H9 (cell line): ENCODE measurements at regions not wholly inside any gene's neighbourhood (a gene's known extent, or its start where the extent isn't known, plus 50 kb on each side); places are given as distances from the start of the nearest gene placed in this dataset.

ENCODE experiments used
- DNase-seq: peaks from one replicate; pipeline ENCODE4 v3.0.0-alpha.2; 2017
- H2AFZ ChIP-seq: one replicate; pipeline ENCODE4 v1.6.1; 2013; ENCODE audit warnings: mild to moderate bottlenecking, low read length, control low read depth, moderate library complexity
- H2AK5ac ChIP-seq: 2 replicates; pipeline ENCODE4 v1.6.1; 2013; ENCODE audit warnings: low read length, control low read depth, mixed read lengths; ENCODE audit not compliant: insufficient read length
- H2BK120ac ChIP-seq: one replicate; pipeline ENCODE4 v1.6.1; 2013; ENCODE audit warnings: low read depth, mild to moderate bottlenecking, low read length, control low read depth, inconsistent platforms; ENCODE audit not compliant: poor library complexity, severe bottlenecking
- H2BK12ac ChIP-seq: 2 replicates; pipeline ENCODE4 v1.6.1; 2013; ENCODE audit warnings: low read length, control low read depth, mixed read lengths, low read depth; ENCODE audit not compliant: insufficient read length
- H2BK15ac ChIP-seq: 2 replicates; pipeline ENCODE4 v1.6.1; 2013; ENCODE audit warnings: low read depth, low read length, control low read depth
- H2BK20ac ChIP-seq: one replicate; pipeline ENCODE4 v1.6.1; 2013; ENCODE audit warnings: low read depth, mild to moderate bottlenecking, low read length, control low read depth, inconsistent platforms; ENCODE audit not compliant: poor library complexity, severe bottlenecking
- H2BK5ac ChIP-seq: 2 replicates; pipeline ENCODE4 v1.6.1; 2013; ENCODE audit warnings: low read length, control low read depth, mixed read lengths; ENCODE audit not compliant: insufficient read length
- H3K14ac ChIP-seq: 2 replicates; pipeline ENCODE4 v1.6.1; 2013; ENCODE audit warnings: low read length, control low read depth; ENCODE audit not compliant: insufficient read depth
- H3K18ac ChIP-seq: 2 replicates; pipeline ENCODE4 v1.6.1; 2013; ENCODE audit warnings: low read depth, mild to moderate bottlenecking, mixed read lengths, low read length, control low read depth; ENCODE audit not compliant: insufficient read length
- H3K23ac ChIP-seq: 2 replicates; pipeline ENCODE4 v1.6.1; 2013; ENCODE audit warnings: low read length, control low read depth, mixed read lengths, low read depth; ENCODE audit not compliant: insufficient read length
- H3K23me2 ChIP-seq: 2 replicates; pipeline ENCODE4 v1.6.1; 2013; ENCODE audit warnings: low read depth, mild to moderate bottlenecking, mixed read lengths, low read length, control low read depth; ENCODE audit not compliant: insufficient read length, poor library complexity, severe bottlenecking
- H3K27ac ChIP-seq: 2 replicates; pipeline ENCODE4 v1.5.1; 2013; ENCODE audit warnings: low read length, control low read depth, mixed read lengths, low read depth; ENCODE audit not compliant: insufficient read length
- H3K27me3 ChIP-seq: 2 replicates; pipeline ENCODE4 v1.6.1; 2013; ENCODE audit warnings: low read length, control low read depth, inconsistent platforms; ENCODE audit not compliant: insufficient read depth
- H3K4ac ChIP-seq: 2 replicates; pipeline ENCODE4 v1.6.1; 2013; ENCODE audit warnings: low read depth, mild to moderate bottlenecking, control low read depth, inconsistent platforms, low read length, moderate library complexity
- H3K4me1 ChIP-seq: 2 replicates; pipeline ENCODE4 v1.6.1; 2013; ENCODE audit warnings: low read length, control low read depth, inconsistent platforms; ENCODE audit not compliant: insufficient read depth
- H3K4me2 ChIP-seq: 2 replicates; pipeline ENCODE4 v1.6.1; 2013; ENCODE audit warnings: low read length, control low read depth, mixed read lengths; ENCODE audit not compliant: insufficient read length, insufficient read depth
- H3K56ac ChIP-seq: 2 replicates; pipeline ENCODE4 v1.6.1; 2013; ENCODE audit warnings: low read depth, mild to moderate bottlenecking, mixed read lengths, low read length, control low read depth; ENCODE audit not compliant: insufficient read length
- H3K79me1 ChIP-seq: 2 replicates; pipeline ENCODE4 v1.6.1; 2013; ENCODE audit warnings: low read depth, mild to moderate bottlenecking, moderate library complexity, low read length, control low read depth, inconsistent platforms; ENCODE audit not compliant: insufficient read depth, poor library complexity, severe bottlenecking
- H3K79me2 ChIP-seq: 2 replicates; pipeline ENCODE4 v1.6.1; 2013; ENCODE audit warnings: low read length, control low read depth, inconsistent platforms; ENCODE audit not compliant: insufficient read depth
- H3K9ac ChIP-seq: 2 replicates; pipeline ENCODE4 v1.6.1; 2013; ENCODE audit warnings: low read length, control low read depth, mixed read lengths; ENCODE audit not compliant: insufficient read length; ENCODE audit errors: extremely low read depth
- H3K9me3 ChIP-seq: one replicate; pipeline ENCODE4 v1.6.1; 2013; ENCODE audit warnings: low read depth, low read length, inconsistent platforms; ENCODE audit not compliant: control insufficient read depth
- H3T11ph ChIP-seq: one replicate; pipeline ENCODE4 v1.6.1; 2013; ENCODE audit warnings: mild to moderate bottlenecking, low read length, control low read depth, inconsistent platforms
- H4K20me1 ChIP-seq: one replicate; pipeline ENCODE4 v1.6.1; 2013; ENCODE audit not compliant: control insufficient read depth, insufficient read length, insufficient read depth
- H4K5ac ChIP-seq: 2 replicates; pipeline ENCODE4 v1.6.1; 2013; ENCODE audit warnings: low read depth, mild to moderate bottlenecking, mixed read lengths, low read length, control low read depth; ENCODE audit not compliant: insufficient read length
- H4K8ac ChIP-seq: replicated peaks from 2 replicates; pipeline ENCODE4 v1.6.1; 2013; ENCODE audit warnings: low read length, control low read depth, mixed read lengths, low read depth; ENCODE audit not compliant: insufficient read length
- H4K91ac ChIP-seq: 2 replicates; pipeline ENCODE4 v1.6.1; 2013; ENCODE audit warnings: low read depth, mild to moderate bottlenecking, moderate library complexity, mixed read lengths, low read length, control low read depth; ENCODE audit not compliant: insufficient read length
- H3K27ac Mint-ChIP-seq, 3 experiments: 2 replicates in 2 of 3; 3 replicates in 1 of 3; pipeline ENCODE4 v1.8.0; 2020 to 2021; ENCODE audit warnings: mixed read lengths in 3 of 3, mild to moderate bottlenecking in 1 of 3, moderate library complexity in 1 of 3
- H3K27me3 Mint-ChIP-seq: 2 replicates; pipeline ENCODE4 v1.8.0; 2021; ENCODE audit warnings: low read depth, mild to moderate bottlenecking, moderate library complexity, mixed read lengths
- H3K36me3 Mint-ChIP-seq, 3 experiments: 2 replicates in 2 of 3; 3 replicates in 1 of 3; pipeline ENCODE4 v1.8.0; 2020 to 2021; ENCODE audit warnings: low read depth in 3 of 3, mixed read lengths in 3 of 3; ENCODE audit not compliant: insufficient read depth in 1 of 3
- H3K4me1 Mint-ChIP-seq, 2 experiments: 2 replicates each; pipeline ENCODE4 v1.8.0; 2020; ENCODE audit warnings: mixed read lengths in 2 of 2
- H3K4me3 Mint-ChIP-seq, 2 experiments: 2 replicates in 1 of 2; 3 replicates in 1 of 2; pipeline ENCODE4 v1.8.0; 2020 to 2021; ENCODE audit warnings: mild to moderate bottlenecking in 2 of 2, mixed read lengths in 2 of 2, moderate library complexity in 1 of 2
- H3K9me3 Mint-ChIP-seq, 2 experiments: 2 replicates in 1 of 2; 3 replicates in 1 of 2; pipeline ENCODE4 v1.8.0; 2020; ENCODE audit warnings: mild to moderate bottlenecking in 2 of 2, mixed read lengths in 2 of 2, moderate library complexity in 1 of 2
- CTCF ChIP-seq: fragments of 200-600 bp; sonication (generic); conservative IDR thresholded peaks from 3 replicates; pipeline ENCODE4 v1.8.0; 2021; ENCODE audit warnings: antibody characterized with exemption, mild to moderate bottlenecking
- WGBS: extraction: QIAGEN DNeasy Blood & Tissue Kit; methylation state at CpG from one replicate; pipeline ENCODE4 v1.1.7; 2013; ENCODE audit warnings: missing lambda C conversion rate, low lambda C conversion rate, mixed read lengths; ENCODE audit not compliant: insufficient read length; ENCODE audit errors: extremely low coverage; 5-methylcytosine and 5-hydroxymethylcytosine counted together

- Histone ChIP-seq H4K91ac (no peak overlapping the region), H3T11ph (no peak overlapping the region), H3K4ac (no peak overlapping the region), H3K4me2 (no peak overlapping the region), H4K8ac (no peak overlapping the region), H3K23me2 (no peaks in the 10 kb centered on the region), H2BK20ac (no peak overlapping the region), H2BK5ac (no peak overlapping the region), H2AK5ac (no peak overlapping the region), H2BK15ac (no peak overlapping the region), H4K5ac (no peak overlapping the region), H2BK12ac (no peak overlapping the region), H3K23ac (no peak overlapping the region), H2AFZ (no peak overlapping the region), H4K20me1 (no peaks in the 10 kb centered on the region), H3K27me3 (no peaks in the 10 kb centered on the region), H3K4me1 (no peaks in the 10 kb centered on the region; the same call in 1 of the 2 replicates), H3K27ac (no peak overlapping the region), H3K14ac (no peak overlapping the region), H3K79me1 (no peaks in the 10 kb centered on the region), H3K9me3 (no peaks in the 10 kb centered on the region), H3K18ac (no peak overlapping the region), H3K79me2 (no peaks in the 10 kb centered on the region), H3K56ac (no peak overlapping the region), H2BK120ac (no peak overlapping the region), H3K9ac (no peak overlapping the region)
- peaks cover 15 to 17% of the 10 kb centered on the region in 2 experiments for H3K4me1 Mint-ChIP-seq
- no peaks in the 10 kb centered on the region for H3K36me3 Mint-ChIP-seq
- no peak overlapping the region for H3K27ac Mint-ChIP-seq
- no peak overlapping the region for H3K4me3 Mint-ChIP-seq
- no peak for DNase-seq
- TF ChIP-seq CTCF: no peak
- H3K9me3 Mint-ChIP-seq: peaks cover 0 to 3% of the 10 kb centered on the region in 2 experiments; a peak in 1 of 5 replicates
- no CpG with 5 or more reads among the region's 1 CpG for WGBS
- H3K27me3 Mint-ChIP-seq: no peaks in the 10 kb centered on the region
Observed at GRCh38 chr3:70774641-70775040, 462.2 kb upstream of the MDFIC2 start.
